HEK293T (cell line): ENCODE measurements at regions not wholly inside any gene's neighbourhood (a gene's known extent, or its start where the extent isn't known, plus 50 kb on each side); places are given as distances from the start of the nearest gene placed in this dataset.

ENCODE experiments used
- CTCF ChIA-PET: fragments of 350-600 bp; formaldehyde crosslinking; extraction: SDS; loops from one replicate; lab custom pipeline; 2021; ENCODE audit warnings: antibody characterized with exemption, inconsistent platforms; lab: Yijun Ruan, JAX
- POLR2A ChIA-PET: fragments of 350-600 bp; formaldehyde crosslinking; extraction: SDS; loops from one replicate; lab custom pipeline; 2020; ENCODE audit warnings: antibody characterized with exemption, inconsistent platforms; lab: Yijun Ruan, JAX
- DNase-seq: peaks from one replicate; pipeline ENCODE4 v3.0.0; 2012; ENCODE audit warnings: mixed read lengths; ENCODE audit errors: extremely low spot score
- ARNT ChIP-seq: fragments of 450-650 bp; IDR thresholded peaks from 2 replicates; pipeline ENCODE4 v1.6.1; 2017; ENCODE audit warnings: mild to moderate bottlenecking
- BHLHE40 ChIP-seq: fragments of 450-650 bp; IDR thresholded peaks from 2 replicates; pipeline ENCODE4 v1.6.1; 2016; ENCODE audit warnings: mild to moderate bottlenecking, moderate library complexity, borderline replicate concordance
- CTBP1 ChIP-seq: fragments of 450-650 bp; IDR thresholded peaks from 2 replicates; pipeline ENCODE4 v1.6.1; 2016; ENCODE audit warnings: borderline replicate concordance
- ELF4 ChIP-seq: fragments of 450-650 bp; IDR thresholded peaks from 2 replicates; pipeline ENCODE4 v1.6.1; 2017; ENCODE audit warnings: antibody characterized with exemption
- FOXA1 ChIP-seq: fragments of 450-650 bp; IDR thresholded peaks from 2 replicates; pipeline ENCODE4 v1.6.1; 2016; ENCODE audit warnings: mild to moderate bottlenecking
- FOXK2 ChIP-seq: fragments of 450-650 bp; IDR thresholded peaks from 2 replicates; pipeline ENCODE4 v1.6.1; 2016; ENCODE audit warnings: mild to moderate bottlenecking
- FOXM1 ChIP-seq: fragments of 450-650 bp; IDR thresholded peaks from 2 replicates; pipeline ENCODE4 v1.6.1; 2017; ENCODE audit warnings: mild to moderate bottlenecking, borderline replicate concordance
- HDGF ChIP-seq: fragments of 450-650 bp; IDR thresholded peaks from 2 replicates; pipeline ENCODE4 v1.6.1; 2017; ENCODE audit warnings: antibody characterized with exemption, borderline replicate concordance
- L3MBTL2 ChIP-seq: fragments of 450-650 bp; conservative IDR thresholded peaks from 2 replicates; pipeline ENCODE4 v1.6.1; 2016; ENCODE audit warnings: mild to moderate bottlenecking
- LEF1 ChIP-seq: fragments of 450-650 bp; IDR thresholded peaks from 2 replicates; pipeline ENCODE4 v1.6.1; 2017; ENCODE audit warnings: mild to moderate bottlenecking, borderline replicate concordance
- NFRKB ChIP-seq: fragments of 450-650 bp; IDR thresholded peaks from 2 replicates; pipeline ENCODE4 v1.6.1; 2016; ENCODE audit warnings: mild to moderate bottlenecking, moderate library complexity
- SP1 ChIP-seq: fragments of 450-650 bp; IDR thresholded peaks from 2 replicates; pipeline ENCODE4 v1.6.1; 2017
- SUZ12 ChIP-seq: fragments of 450-650 bp; IDR thresholded peaks from 2 replicates; pipeline ENCODE4 v1.6.1; 2016; ENCODE audit warnings: mild to moderate bottlenecking
- TARDBP ChIP-seq: fragments of 450-650 bp; IDR thresholded peaks from 2 replicates; pipeline ENCODE4 v1.6.1; 2016
- ZNF384 ChIP-seq: fragments of 450-650 bp; IDR thresholded peaks from 2 replicates; pipeline ENCODE4 v1.6.1; 2016
- TF ChIP-seq, protein P1 (sequence below): fragments of 450-650 bp; IDR thresholded peaks from 2 replicates; pipeline ENCODE4 v1.6.1; 2016

DNA sequence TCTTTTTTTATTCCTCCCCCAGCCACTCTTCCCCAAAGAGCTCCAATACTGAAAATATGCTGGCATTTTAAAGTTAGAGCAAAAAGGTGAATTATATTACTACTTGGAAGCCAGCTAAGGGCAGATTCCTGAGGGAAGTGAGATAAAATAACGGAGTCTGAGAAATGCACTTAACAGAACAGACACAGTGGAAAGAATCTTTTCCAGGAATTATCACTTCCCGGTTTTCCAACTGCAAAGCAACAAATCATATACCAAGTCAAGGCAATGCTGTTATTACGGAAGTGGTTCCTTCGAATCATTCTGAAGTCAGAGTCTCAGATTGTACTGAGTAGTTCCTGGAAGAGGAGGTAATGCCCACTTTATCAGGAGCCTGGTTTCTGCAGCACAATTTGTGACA, 435.0 kb upstream of the SPRED2 start:
- CTCF ChIA-PET = no interaction called here
- no peak for TF ChIP-seq ELF4
- no peak for TF ChIP-seq NFRKB
- no peak for TF ChIP-seq ZNF384
- TF ChIP-seq SP1 = no peak
- TF ChIP-seq FOXK2 = no peak
- no peak for TF ChIP-seq FOXM1
- no peak for TF ChIP-seq ARNT
- no peak for TF ChIP-seq LEF1
- no peak for TF ChIP-seq SUZ12
- TF ChIP-seq CTBP1 = no peak
- TF ChIP-seq, protein P1, sequence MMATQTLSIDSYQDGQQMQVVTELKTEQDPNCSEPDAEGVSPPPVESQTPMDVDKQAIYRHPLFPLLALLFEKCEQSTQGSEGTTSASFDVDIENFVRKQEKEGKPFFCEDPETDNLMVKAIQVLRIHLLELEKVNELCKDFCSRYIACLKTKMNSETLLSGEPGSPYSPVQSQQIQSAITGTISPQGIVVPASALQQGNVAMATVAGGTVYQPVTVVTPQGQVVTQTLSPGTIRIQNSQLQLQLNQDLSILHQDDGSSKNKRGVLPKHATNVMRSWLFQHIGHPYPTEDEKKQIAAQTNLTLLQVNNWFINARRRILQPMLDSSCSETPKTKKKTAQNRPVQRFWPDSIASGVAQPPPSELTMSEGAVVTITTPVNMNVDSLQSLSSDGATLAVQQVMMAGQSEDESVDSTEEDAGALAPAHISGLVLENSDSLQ = no peak
- TF ChIP-seq HDGF = no peak
- no peak for TF ChIP-seq L3MBTL2
- TF ChIP-seq BHLHE40 = no peak
- TF ChIP-seq FOXA1 = no peak
- no peak for TF ChIP-seq TARDBP
- POLR2A ChIA-PET = no interaction called here
- no peak for DNase-seq

DNA sequence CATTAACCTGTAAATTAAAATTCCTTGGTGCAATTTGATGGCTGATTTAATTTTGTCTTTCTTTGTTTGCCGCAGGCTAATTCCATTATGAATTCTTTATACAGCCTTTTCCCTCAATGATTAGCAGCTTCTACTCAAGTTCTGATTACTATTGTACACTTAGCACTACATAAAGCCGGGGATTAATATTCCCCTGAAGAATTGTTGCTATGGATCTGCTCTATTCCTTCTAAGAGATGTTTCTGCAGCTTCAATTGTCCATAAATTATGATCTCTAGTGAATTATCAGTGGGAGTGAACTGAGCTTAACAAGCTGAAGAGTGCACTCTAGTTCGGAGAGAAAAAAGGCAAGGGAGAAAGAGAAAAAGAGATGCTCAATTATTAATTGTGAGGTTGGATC, 433.7 kb upstream of the SPRED2 start:
- CTCF ChIA-PET = no interaction called here

DNA sequence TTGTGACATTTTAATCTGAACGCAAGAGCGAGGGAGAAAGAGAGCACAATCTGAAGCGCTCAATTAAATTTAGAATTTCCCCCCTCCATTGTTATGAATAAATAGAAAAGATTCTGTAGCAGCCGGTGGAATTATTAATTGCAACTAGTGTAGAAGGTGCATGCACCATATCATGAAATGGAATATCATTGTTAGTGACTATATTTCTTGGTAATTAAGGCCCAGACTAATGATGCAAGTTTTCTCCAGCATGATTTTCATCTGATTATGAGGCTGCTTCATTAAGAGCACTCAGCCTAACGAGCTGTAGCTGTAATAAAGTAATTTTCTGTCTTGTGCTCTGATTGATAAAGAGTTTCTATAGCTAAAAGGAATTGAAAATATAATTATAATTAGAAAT, 432.2 kb upstream of the SPRED2 start:
- no peak for DNase-seq
- TF ChIP-seq CTBP1 (no peak), HDGF (no peak), ELF4 (no peak), SP1 (no peak), ARNT (no peak), NFRKB (no peak), TARDBP (no peak), BHLHE40 (no peak), L3MBTL2 (no peak), FOXK2 (no peak), FOXM1 (no peak), FOXA1 (no peak), LEF1 (no peak), SUZ12 (no peak), ZNF384 (no peak)
- TF ChIP-seq, protein P1 = no peak
- POLR2A ChIA-PET = no interaction called here
- CTCF ChIA-PET = interaction anchor here (0.7 kb wide), 1 partner anchor 90 kb away, joined by 3 read pairs; no protein-coding TSS in a partner anchor

More for the DNA sequence above, 433.7 kb upstream of the SPRED2 start:
- POLR2A ChIA-PET = no interaction called here
- no peak for DNase-seq
- TF ChIP-seq NFRKB (no peak), BHLHE40 (no peak), FOXK2 (no peak), ZNF384 (no peak), FOXM1 (no peak), ELF4 (no peak), SP1 (no peak), FOXA1 (no peak), LEF1 (no peak), TARDBP (no peak), L3MBTL2 (no peak), ARNT (no peak), SUZ12 (no peak), CTBP1 (no peak), HDGF (no peak)
- TF ChIP-seq, protein P1 = no peak

DNA sequence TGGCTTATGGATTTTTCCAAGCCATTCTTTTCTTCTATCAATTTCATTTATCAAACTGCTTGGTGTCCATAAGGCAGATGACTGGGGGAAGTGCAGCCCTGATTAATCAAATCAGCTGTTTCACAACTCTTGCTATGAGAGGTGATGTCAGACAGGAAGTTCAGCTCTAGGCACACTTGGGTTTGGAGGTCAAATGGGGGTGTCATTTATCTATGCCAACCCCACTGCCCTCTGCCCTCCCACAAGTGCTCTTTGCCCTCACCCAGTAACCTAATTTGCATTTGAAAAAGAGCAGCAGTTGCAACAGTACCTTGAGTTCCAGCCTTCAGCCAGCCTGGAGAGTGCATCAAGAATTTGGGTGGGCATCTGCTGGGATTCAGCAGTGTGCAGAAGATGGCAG, 431.3 kb upstream of the SPRED2 start:
- no peak for TF ChIP-seq ARNT
- TF ChIP-seq NFRKB = no peak
- no peak for TF ChIP-seq L3MBTL2
- no peak for TF ChIP-seq HDGF
- no peak for TF ChIP-seq TARDBP
- no peak for TF ChIP-seq SP1
- TF ChIP-seq BHLHE40 = no peak
- TF ChIP-seq ZNF384 = no peak
- no peak for TF ChIP-seq LEF1
- TF ChIP-seq SUZ12 = no peak
- TF ChIP-seq CTBP1 = no peak
- no peak for TF ChIP-seq FOXA1
- TF ChIP-seq FOXK2 = no peak
- no peak for TF ChIP-seq FOXM1
- no peak for TF ChIP-seq ELF4
- TF ChIP-seq, protein P1 = no peak
- CTCF ChIA-PET = no interaction called here
- DNase-seq = no peak
- POLR2A ChIA-PET = no interaction called here

DNA sequence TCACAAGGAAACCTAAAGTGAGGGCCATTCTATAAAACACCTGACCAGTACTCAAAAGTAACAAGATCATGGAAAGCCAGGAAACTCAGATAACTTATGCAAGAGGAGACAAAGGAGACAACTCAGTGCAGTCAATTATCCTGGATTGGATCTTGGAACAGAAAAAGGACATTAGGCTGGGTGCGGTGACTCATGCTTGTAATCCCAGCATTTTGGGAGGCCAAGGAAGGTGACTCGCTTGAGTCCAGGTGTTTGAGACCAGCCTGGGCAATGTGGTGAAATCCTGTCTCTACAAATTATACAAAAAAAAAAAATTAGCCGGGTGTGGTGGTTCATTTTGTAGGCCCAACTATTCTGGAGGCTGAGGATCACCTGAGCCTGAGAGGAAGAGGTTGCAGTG, 424.5 kb upstream of the SPRED2 start:
- no peak for TF ChIP-seq FOXA1
- no peak for TF ChIP-seq ELF4
- no peak for TF ChIP-seq SUZ12
- no peak for TF ChIP-seq HDGF
- TF ChIP-seq BHLHE40 = no peak
- TF ChIP-seq TARDBP = no peak
- TF ChIP-seq NFRKB = no peak
- no peak for TF ChIP-seq L3MBTL2
- no peak for TF ChIP-seq ARNT
- TF ChIP-seq FOXK2 = no peak
- TF ChIP-seq CTBP1 = no peak
- TF ChIP-seq LEF1 = no peak
- no peak for TF ChIP-seq SP1
- no peak for TF ChIP-seq ZNF384
- no peak for TF ChIP-seq FOXM1
- TF ChIP-seq, protein P1 = no peak
- no peak for DNase-seq
- POLR2A ChIA-PET = no interaction called here
- CTCF ChIA-PET = no interaction called here
